ENCODE measurements at regions not wholly inside any gene's neighbourhood (a gene's known extent, or its start where the extent isn't known, plus 50 kb on each side); places are given as distances from the start of the nearest gene placed in this dataset.
A peak's percentile ranks its signal among the peaks of the same experiment; 100 is the strongest.
"Not testable (repeated sequence)": the region's sequence is repeated elsewhere in the genome, so short reads cannot be mapped to it uniquely, and the experiment has no call there.

- not testable (repeated sequence) for H3K4me1 Mint-ChIP-seq, DNase-seq, H3K4me3 Mint-ChIP-seq, H3K27ac Mint-ChIP-seq, H3K27me3 Mint-ChIP-seq, ATAC-seq
- H3K9me3 Mint-ChIP-seq: peaks cover 10 to 17% of the 10 kb centered on the region in 2 donors
Observed at GRCh38 chr14:80010245-80010644, 201.1 kb downstream of the DIO2 start.

- Mint-ChIP-seq H3K9me3 (peaks cover under 1 to 4% of the 10 kb centered on the region in 2 donors), H3K27me3 (no peaks in the 10 kb centered on the region), H3K4me3 (no peak overlapping the region), H3K4me1 (no peaks in the 10 kb centered on the region), H3K27ac (no peak overlapping the region)
- ATAC-seq (no peak), DNase-seq (no peak)
Observed at GRCh38 chr14:80005561-80005960, 205.7 kb downstream of the DIO2 start.

- no peak overlapping the region for H3K4me3 Mint-ChIP-seq
- DNase-seq: no peak
- H3K9me3 Mint-ChIP-seq: peaks cover 4 to 7% of the 10 kb centered on the region in 2 donors
- no peak overlapping the region for H3K27ac Mint-ChIP-seq
- H3K27me3 Mint-ChIP-seq: no peaks in the 10 kb centered on the region
- no peak for ATAC-seq
- H3K4me1 Mint-ChIP-seq: no peaks in the 10 kb centered on the region
Observed at GRCh38 chr14:80004871-80005270, 206.4 kb downstream of the DIO2 start.

GRCh38 chr14:80003138-80003537, 208.2 kb downstream of the DIO2 start:
- DNase-seq: no peak

GRCh38 chr14:79997509-79998208, 213.6 kb downstream of the DIO2 start:
- Mint-ChIP-seq H3K9me3 (peaks cover 0 to 18% of the 10 kb centered on the region in 2 donors), H3K27ac (peak overlapping the region in 1 of 2 donors; percentile 19), H3K4me1 (no peaks in the 10 kb centered on the region), H3K4me3 (no peak overlapping the region), H3K27me3 (no peaks in the 10 kb centered on the region)
- ATAC-seq (no peak), DNase-seq (no peak)

More at GRCh38 chr14:80003138-80003537, 208.2 kb downstream of the DIO2 start:
- H3K4me3 Mint-ChIP-seq: no peak overlapping the region
- H3K9me3 Mint-ChIP-seq: peaks cover 4 to 10% of the 10 kb centered on the region in 2 donors
- H3K4me1 Mint-ChIP-seq: no peaks in the 10 kb centered on the region
- H3K27ac Mint-ChIP-seq: no peak overlapping the region
- H3K27me3 Mint-ChIP-seq: no peaks in the 10 kb centered on the region
- ATAC-seq: no peak

GRCh38 chr14:79992407-79993198, 218.7 kb downstream of the DIO2 start:
- Mint-ChIP-seq H3K4me3 (no peak overlapping the region), H3K9me3 (peaks cover 0 to 18% of the 10 kb centered on the region in 2 donors), H3K27me3 (no peaks in the 10 kb centered on the region), H3K27ac (no peak overlapping the region), H3K4me1 (no peaks in the 10 kb centered on the region)
- DNase-seq (no peak), ATAC-seq (no peak)

- Mint-ChIP-seq H3K4me3 (no peak overlapping the region), H3K27me3 (no peaks in the 10 kb centered on the region), H3K4me1 (no peaks in the 10 kb centered on the region), H3K9me3 (peaks cover 0 to 18% of the 10 kb centered on the region in 2 donors), H3K27ac (no peak overlapping the region)
- DNase-seq: no peak
- ATAC-seq: no peak
Observed at GRCh38 chr14:79991866-79992265, 219.4 kb downstream of the DIO2 start.

- DNase-seq (no peak), ATAC-seq (no peak)
- H3K9me3 Mint-ChIP-seq: peaks cover 0 to 15% of the 10 kb centered on the region in 2 donors
- H3K27ac Mint-ChIP-seq: no peak overlapping the region
- no peaks in the 10 kb centered on the region for H3K27me3 Mint-ChIP-seq
- no peak overlapping the region for H3K4me3 Mint-ChIP-seq
- H3K4me1 Mint-ChIP-seq: no peaks in the 10 kb centered on the region
Observed at GRCh38 chr14:79989990-79990389, 221.3 kb downstream of the DIO2 start.

- Mint-ChIP-seq H3K27me3 (no peaks in the 10 kb centered on the region), H3K9me3 (peaks cover 0 to 11% of the 10 kb centered on the region in 2 donors), H3K4me3 (no peak overlapping the region), H3K27ac (no peak overlapping the region), H3K4me1 (no peaks in the 10 kb centered on the region)
- DNase-seq (no peak), ATAC-seq (no peak)
Observed at GRCh38 chr14:79986251-79986650, 225.1 kb downstream of the DIO2 start.

- no peak for DNase-seq
- peaks cover 0 to 15% of the 10 kb centered on the region in 2 donors for H3K9me3 Mint-ChIP-seq
- ATAC-seq: no peak
- H3K4me3 Mint-ChIP-seq: no peak overlapping the region
- H3K27me3 Mint-ChIP-seq: no peaks in the 10 kb centered on the region
- H3K4me1 Mint-ChIP-seq: no peaks in the 10 kb centered on the region
- H3K27ac Mint-ChIP-seq: no peak overlapping the region
Observed at GRCh38 chr14:79972230-79972629, 239.1 kb downstream of the DIO2 start.

GRCh38 chr14:79971330-79971729, 240.0 kb downstream of the DIO2 start:
- DNase-seq (no peak), ATAC-seq (no peak)
- no peak overlapping the region for H3K27ac Mint-ChIP-seq
- no peaks in the 10 kb centered on the region for H3K4me1 Mint-ChIP-seq
- H3K9me3 Mint-ChIP-seq: peaks cover 0 to 15% of the 10 kb centered on the region in 2 donors
- H3K4me3 Mint-ChIP-seq: no peak overlapping the region
- H3K27me3 Mint-ChIP-seq: no peaks in the 10 kb centered on the region

GRCh38 chr14:79967453-79967852, 243.9 kb downstream of the DIO2 start:
- H3K4me3 Mint-ChIP-seq: no peak overlapping the region
- DNase-seq: no peak

GRCh38 chr14:79967001-79967400, 244.3 kb downstream of the DIO2 start:
- H3K4me1 Mint-ChIP-seq: no peaks in the 10 kb centered on the region

More at GRCh38 chr14:79967453-79967852, 243.9 kb downstream of the DIO2 start:
- Mint-ChIP-seq H3K27ac (no peak overlapping the region), H3K27me3 (no peaks in the 10 kb centered on the region), H3K4me1 (no peaks in the 10 kb centered on the region), H3K9me3 (peaks cover 6 to 15% of the 10 kb centered on the region in 2 donors)
- no peak for ATAC-seq

GRCh38 chr14:79965896-79966295, 245.4 kb downstream of the DIO2 start:
- H3K4me1 Mint-ChIP-seq: no peaks in the 10 kb centered on the region
- DNase-seq (no peak), ATAC-seq (no peak)
- peaks cover 6 to 15% of the 10 kb centered on the region in 2 donors for H3K9me3 Mint-ChIP-seq
- no peak overlapping the region for H3K27ac Mint-ChIP-seq
- H3K27me3 Mint-ChIP-seq: no peaks in the 10 kb centered on the region
- H3K4me3 Mint-ChIP-seq: no peak overlapping the region

More at GRCh38 chr14:79967001-79967400, 244.3 kb downstream of the DIO2 start:
- H3K9me3 Mint-ChIP-seq: peaks cover 6 to 15% of the 10 kb centered on the region in 2 donors
- ATAC-seq (no peak), DNase-seq (no peak)
- H3K4me3 Mint-ChIP-seq: no peak overlapping the region
- H3K27me3 Mint-ChIP-seq: no peaks in the 10 kb centered on the region
- no peak overlapping the region for H3K27ac Mint-ChIP-seq

GRCh38 chr14:79961197-79961596, 250.1 kb downstream of the DIO2 start:
- Mint-ChIP-seq H3K9me3 (peaks cover 13 to 20% of the 10 kb centered on the region in 2 donors), H3K27me3 (no peaks in the 10 kb centered on the region), H3K4me3 (no peak overlapping the region), H3K4me1 (no peaks in the 10 kb centered on the region), H3K27ac (no peak overlapping the region)
- no peak for DNase-seq
- no peak for ATAC-seq

- no peak for ATAC-seq
Observed at GRCh38 chr14:79960288-79960687, 251.0 kb downstream of the DIO2 start.

More at GRCh38 chr14:79960288-79960687, 251.0 kb downstream of the DIO2 start:
- Mint-ChIP-seq H3K4me3 (no peak overlapping the region), H3K9me3 (peaks cover 13 to 27% of the 10 kb centered on the region in 2 donors), H3K27ac (no peak overlapping the region), H3K27me3 (no peaks in the 10 kb centered on the region), H3K4me1 (no peaks in the 10 kb centered on the region)
- no peak for DNase-seq
